ENCODE measurements at regions not wholly inside any gene's neighbourhood (a gene's known extent, or its start where the extent isn't known, plus 50 kb on each side); places are given as distances from the start of the nearest gene placed in this dataset.
"Not testable (repeated sequence)": the region's sequence is repeated elsewhere in the genome, so short reads cannot be mapped to it uniquely, and the experiment has no call there.

DNA sequence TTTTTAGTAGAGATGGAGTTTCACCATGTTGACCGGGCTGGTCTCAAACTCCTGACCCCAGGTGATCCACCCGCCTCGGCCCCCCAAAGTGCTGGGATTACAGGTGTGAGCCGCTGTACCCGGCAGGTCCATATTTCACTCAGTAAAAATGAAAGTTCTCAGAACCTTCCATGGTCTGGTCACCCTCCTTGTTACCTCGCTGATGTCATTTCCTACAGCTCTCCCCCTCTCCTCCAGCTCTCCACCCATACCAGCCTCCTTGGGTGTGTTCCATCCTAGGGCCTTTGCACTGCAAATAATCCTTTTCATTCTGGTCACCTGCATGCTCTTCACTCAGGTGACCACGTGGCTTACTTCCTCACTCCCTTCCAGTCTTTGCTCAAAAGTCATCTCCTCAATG, 78.2 kb upstream of the TNFSF11 start:
- Histone ChIP-seq H3K27me3 (no peaks in the 10 kb centered on the region), H3K36me3 (no peaks in the 10 kb centered on the region), H3K27ac (no peak overlapping the region), H3K4me1 (no peaks in the 10 kb centered on the region), H3K9me3 (peaks cover 0 to 2% (median 0%) of the 10 kb centered on the region in 4 donors), H3K4me3 (no peak overlapping the region)
- WGBS, 5 donors = 64 to 81% (median 77%) methylated on average over 3 to 7 of the region's 7 CpGs
- DNase-seq = no peak
- intact Hi-C loops (cut with DNase I; ENCODE audit: low total_unique reads) = no loop called here
- TF ChIP-seq CTCF (IDR thresholded peaks at IDR 0.05) = no peak
- TF ChIP-seq POLR2A (IDR thresholded peaks at IDR 0.05) = no peak
- no peak for TF ChIP-seq POLR2AphosphoS5 (IDR thresholded peaks at IDR 0.05)
- TF ChIP-seq EP300 (IDR thresholded peaks at IDR 0.05) = no peak

DNA sequence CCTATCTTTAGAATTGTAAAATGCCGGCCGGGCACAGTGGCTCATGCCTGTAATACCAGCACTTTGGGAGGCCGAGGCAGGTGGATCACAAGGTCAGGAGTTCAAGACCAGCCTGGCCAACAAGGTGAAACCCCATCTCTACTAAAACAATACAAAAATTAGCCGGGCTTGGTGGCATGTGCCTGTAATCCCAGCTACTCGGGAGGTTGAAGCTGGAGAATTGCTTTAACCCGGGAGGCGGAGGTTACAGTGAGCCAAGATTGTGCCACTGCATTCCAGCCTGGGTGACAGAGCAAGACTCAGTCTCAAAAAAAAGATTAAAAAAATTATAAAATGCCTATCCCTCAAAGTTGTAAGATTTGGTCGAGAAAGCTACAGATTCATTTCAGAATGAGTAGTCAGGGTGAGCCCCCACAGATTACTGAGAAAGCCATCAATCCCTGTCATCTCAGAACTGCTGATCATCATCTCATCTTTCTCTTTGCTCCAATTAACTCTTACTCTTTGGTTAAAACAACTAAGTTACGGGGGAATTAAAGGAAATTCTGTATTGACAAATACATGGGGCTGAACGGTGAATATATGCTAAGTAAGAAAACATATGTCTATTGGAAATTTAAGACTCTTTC, 76.9 kb upstream of the TNFSF11 start:
- WGBS, 5 donors = 81 to 89% (median 83%) methylated on average over 10 of the region's 10 CpGs
- H3K9me3 ChIP-seq; intact Hi-C loops (cut with DNase I; ENCODE audit: low total_unique reads); H3K27me3 ChIP-seq; H3K36me3 ChIP-seq; H3K4me1 ChIP-seq; DNase-seq; H3K4me3 ChIP-seq; H3K27ac ChIP-seq: not testable (repeated sequence)

- no peak for DNase-seq
- intact Hi-C loops (cut with DNase I; ENCODE audit: low total_unique reads) = no loop called here
- 36 to 60% (median 45%) methylated on average over 1 of the region's 1 CpG for WGBS, 5 donors
- no peak overlapping the region for H3K27ac ChIP-seq
- TF ChIP-seq CTCF (IDR thresholded peaks at IDR 0.05) (no peak), EP300 (IDR thresholded peaks at IDR 0.05) (no peak), POLR2AphosphoS5 (IDR thresholded peaks at IDR 0.05) (peak in 1 of 3 donors; percentile 36), POLR2A (IDR thresholded peaks at IDR 0.05) (no peak)
- H3K4me3 ChIP-seq = no peak overlapping the region
- no peaks in the 10 kb centered on the region for H3K4me1 ChIP-seq
- H3K9me3 ChIP-seq = peaks cover 0 to 6% (median 0%) of the 10 kb centered on the region in 4 donors
- H3K36me3 ChIP-seq = no peaks in the 10 kb centered on the region
- no peaks in the 10 kb centered on the region for H3K27me3 ChIP-seq
Measured at GRCh38 chr13:42497798-42498197, 76.2 kb upstream of the TNFSF11 start.

DNA sequence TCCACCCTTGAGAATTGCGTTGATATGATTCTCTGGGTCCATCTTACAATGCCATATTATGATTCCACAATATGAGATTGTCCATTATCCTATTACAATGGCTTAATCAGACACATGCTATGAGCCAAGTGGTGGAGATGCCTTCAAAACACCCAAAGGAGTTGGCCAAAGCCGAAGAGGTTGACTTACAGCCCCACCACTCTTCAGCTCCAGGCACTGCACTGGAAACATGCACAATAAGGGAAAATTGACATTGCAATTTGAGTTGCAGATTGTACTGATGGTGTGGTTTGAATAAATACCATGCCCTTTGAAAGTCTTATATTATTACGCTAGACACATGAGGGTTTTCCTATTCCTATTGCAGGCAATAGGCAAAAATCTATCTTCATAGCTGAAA, 75.4 kb upstream of the TNFSF11 start:
- DNase-seq = no peak
- Histone ChIP-seq H3K4me1 (no peaks in the 10 kb centered on the region), H3K36me3 (no peaks in the 10 kb centered on the region), H3K27ac (no peak overlapping the region), H3K9me3 (peaks cover 0 to 6% (median 0%) of the 10 kb centered on the region in 4 donors), H3K4me3 (no peak overlapping the region), H3K27me3 (no peaks in the 10 kb centered on the region)
- intact Hi-C loops (cut with DNase I; ENCODE audit: low total_unique reads) = no loop called here
- TF ChIP-seq EP300 (IDR thresholded peaks at IDR 0.05) = no peak
- no peak for TF ChIP-seq POLR2AphosphoS5 (IDR thresholded peaks at IDR 0.05)
- TF ChIP-seq POLR2A (IDR thresholded peaks at IDR 0.05) = no peak
- TF ChIP-seq CTCF (IDR thresholded peaks at IDR 0.05) = no peak
- WGBS, 5 donors = 75 to 90% (median 82%) methylated on average over 3 of the region's 3 CpGs
